GM21447 (cell line): ENCODE measurements at regions not wholly inside any gene's neighbourhood (a gene's known extent, or its start where the extent isn't known, plus 50 kb on each side); places are given as distances from the start of the nearest gene placed in this dataset.

Experiments used
- ATAC-seq: cut with Tn5 transposase; IDR thresholded peaks from one replicate; pipeline ENCODE4 v1.9.1; 2021; ENCODE audit not compliant: unreplicated experiment

DNA sequence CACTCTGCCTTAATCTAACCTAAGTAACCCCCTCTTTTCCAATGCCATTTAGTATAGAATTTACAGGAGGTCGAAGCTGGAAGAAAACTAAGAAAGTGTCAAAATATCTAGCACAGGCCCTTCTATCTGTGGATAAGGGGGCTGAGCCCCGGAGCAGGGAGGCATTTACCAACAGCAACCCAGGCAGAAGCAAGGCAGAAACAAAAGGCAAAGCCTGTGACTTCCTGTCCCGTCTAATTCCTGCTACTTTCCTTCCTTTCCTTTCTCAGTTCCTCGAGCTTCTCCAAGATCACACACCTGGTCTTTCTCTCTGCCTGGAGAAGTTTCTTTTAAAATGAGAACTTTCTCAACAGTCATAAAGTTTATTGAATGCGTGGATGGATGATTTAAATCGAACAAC, 146.0 kb downstream of the FOXA2 start:
- no peak for ATAC-seq

DNA sequence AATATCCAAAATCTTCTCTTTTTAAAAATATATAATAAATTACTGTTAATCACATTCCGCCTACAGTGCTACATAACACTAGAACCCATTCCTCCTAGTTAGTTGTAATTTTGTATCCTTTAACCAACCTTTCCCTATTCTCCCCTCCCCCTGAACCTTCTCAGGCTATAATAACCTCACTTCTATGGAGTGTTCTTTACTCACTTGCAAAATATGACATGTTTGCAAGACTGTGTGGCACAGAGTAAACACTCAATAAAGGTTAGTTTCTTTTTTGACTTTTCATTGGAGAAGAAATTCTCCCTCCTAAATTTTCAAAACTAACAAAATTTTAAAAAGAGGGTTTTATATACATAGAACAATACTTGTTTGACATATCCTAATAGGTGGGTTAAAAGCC, 147.0 kb downstream of the FOXA2 start:
- ATAC-seq, result no peak

DNA sequence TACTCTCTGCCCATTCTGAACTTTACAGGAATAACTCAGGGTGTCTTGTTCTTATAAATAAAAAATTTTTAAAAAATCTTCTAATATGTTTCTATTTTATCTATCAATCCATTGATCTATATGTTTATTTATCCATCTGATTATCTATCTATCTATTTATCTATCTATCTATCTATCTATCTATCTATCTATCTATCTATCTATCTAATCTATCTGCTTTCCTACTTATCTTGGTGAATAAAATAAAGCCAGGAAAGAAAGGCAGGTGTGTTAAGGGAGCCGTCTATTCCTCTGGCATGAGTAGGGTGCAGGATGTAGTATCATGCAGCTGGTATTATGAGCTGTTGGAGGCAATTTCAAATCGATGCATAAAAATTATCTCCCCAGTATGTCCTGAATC, 153.0 kb downstream of the FOXA2 start:
- no peak for ATAC-seq

DNA sequence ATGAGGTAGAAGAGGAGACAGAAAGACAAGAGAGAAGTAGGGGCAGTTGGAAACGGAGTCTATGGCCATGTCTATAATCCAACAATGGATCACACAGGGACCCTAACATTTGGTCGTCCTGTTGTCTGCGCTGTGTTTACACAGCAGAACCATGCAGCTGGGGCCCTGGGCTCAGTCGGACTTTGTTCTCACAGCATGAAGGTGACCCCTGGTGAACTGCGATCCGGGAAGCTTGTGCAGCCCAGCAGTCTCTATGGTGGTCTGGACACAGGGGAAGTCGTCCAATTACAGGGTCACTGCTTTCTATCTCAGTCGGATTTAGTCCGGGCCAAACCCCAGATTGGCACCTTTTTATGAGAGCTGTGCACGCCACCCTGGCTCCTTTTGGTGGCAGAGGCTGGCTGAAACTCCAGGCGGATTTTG, 153.6 kb downstream of the FOXA2 start:
- ATAC-seq, result no peak

DNA sequence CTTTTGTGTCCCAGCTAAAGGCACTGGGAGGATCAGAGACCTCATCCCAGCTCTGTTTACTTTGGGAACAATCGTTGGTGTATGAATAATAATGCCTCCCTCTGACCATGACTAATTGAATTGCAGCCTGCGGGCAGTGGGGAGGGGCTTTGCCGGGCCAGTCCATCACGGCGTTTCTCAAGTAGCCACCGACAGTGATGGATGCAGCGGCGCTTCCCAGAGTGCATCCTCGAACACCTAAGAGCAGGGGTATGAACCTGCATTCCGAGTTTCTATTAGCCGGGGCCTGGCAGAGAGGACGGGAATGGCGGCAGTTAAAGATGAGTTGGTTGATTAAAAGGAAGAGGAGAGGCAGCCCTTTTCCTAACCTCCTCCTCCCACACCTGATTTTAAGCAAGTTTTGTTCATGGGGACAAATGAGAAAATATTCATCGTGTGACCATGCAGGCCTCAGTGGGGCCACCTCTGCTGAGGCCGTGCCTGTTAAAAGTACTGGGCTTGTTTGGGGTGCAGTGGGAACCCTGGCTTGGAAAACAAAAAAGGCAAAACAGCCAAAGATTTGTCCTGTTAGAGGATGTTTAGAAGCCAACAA, 154.1 kb downstream of the FOXA2 start:
- no peak for ATAC-seq

DNA sequence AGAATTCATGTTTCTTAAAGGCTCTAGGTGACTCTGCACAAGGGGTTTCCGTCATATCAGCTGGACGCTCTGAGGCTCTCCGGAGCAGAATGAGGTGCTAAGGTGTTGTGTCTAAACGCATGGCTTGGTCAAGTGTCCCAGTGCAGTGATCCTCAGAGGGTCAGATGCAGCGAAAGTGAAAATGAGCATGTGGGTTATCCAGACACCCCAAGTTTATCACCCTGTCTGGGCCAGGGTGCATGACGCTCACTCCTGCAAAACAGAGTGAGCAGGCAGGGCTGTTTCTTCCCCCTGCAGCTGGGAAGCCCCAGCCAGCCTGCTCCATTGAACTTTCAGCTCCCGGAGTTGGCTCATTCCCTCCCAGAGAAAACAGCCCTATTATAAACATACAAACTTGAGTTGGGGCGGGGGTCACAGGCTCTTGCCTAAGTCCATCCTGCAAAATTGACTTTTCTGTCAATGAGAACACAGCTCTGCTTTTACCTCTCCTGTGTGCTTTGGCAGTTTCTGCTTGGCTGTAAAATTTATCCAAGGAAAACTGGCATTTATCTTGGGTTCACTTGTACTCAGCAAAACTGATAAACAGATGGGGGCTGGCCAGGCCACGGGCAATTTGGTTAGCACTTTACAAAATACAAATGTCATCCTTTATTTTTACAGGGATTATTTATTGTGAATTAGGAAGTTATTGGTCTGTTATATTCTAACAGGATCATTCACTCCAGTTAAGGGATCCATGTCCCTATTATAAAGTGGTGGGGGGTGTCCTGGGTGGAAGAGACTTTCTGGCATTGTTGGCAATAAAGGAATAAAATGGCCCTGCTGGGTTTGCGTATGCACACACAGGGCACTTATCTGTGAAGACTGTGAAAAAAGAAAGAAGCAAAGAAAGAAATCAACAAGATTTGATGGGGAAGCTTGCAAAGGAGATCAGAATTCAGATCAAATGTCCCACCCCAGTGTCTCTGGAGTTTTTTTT, 154.9 kb downstream of the FOXA2 start:
- no peak for ATAC-seq

DNA sequence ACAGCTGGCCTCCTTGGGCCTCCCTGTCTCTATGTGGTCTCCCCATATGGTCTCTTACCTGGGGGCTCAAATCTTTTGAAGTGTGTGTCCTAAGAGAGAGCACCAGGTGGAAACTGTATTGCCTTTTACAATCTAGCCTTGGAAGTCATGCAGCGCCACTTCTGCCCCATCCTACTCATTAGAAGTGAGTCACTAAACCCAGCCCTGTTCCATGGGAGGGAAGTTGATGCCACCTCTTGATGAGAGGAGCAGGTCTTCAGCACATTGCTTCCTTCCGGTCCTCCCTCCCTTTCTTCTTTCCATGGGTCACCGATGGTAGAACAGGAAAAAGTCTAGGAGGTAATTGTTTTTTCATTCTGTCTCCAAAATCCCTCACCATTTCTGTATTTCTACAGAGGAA, 156.3 kb downstream of the FOXA2 start:
- no peak for ATAC-seq

DNA sequence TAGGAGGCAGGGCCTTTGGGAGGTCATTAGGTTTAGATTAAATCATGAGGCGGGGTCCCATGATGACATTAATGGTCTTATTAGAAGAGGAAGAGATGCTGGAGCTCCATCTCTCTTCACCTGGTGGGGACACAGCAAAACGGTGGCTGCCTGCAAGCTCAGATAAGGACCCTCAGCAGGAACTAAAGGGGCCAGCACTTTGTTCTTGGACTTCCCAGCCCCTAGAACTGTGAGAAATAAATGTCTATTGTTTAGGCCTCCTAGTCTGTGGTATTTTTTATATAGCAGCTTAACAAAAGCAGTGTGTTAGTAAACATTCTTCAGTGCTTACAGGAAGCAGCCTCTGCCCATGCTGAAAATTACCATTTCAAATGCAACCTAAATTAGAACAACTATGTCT, 157.6 kb downstream of the FOXA2 start:
- ATAC-seq, result no peak

DNA sequence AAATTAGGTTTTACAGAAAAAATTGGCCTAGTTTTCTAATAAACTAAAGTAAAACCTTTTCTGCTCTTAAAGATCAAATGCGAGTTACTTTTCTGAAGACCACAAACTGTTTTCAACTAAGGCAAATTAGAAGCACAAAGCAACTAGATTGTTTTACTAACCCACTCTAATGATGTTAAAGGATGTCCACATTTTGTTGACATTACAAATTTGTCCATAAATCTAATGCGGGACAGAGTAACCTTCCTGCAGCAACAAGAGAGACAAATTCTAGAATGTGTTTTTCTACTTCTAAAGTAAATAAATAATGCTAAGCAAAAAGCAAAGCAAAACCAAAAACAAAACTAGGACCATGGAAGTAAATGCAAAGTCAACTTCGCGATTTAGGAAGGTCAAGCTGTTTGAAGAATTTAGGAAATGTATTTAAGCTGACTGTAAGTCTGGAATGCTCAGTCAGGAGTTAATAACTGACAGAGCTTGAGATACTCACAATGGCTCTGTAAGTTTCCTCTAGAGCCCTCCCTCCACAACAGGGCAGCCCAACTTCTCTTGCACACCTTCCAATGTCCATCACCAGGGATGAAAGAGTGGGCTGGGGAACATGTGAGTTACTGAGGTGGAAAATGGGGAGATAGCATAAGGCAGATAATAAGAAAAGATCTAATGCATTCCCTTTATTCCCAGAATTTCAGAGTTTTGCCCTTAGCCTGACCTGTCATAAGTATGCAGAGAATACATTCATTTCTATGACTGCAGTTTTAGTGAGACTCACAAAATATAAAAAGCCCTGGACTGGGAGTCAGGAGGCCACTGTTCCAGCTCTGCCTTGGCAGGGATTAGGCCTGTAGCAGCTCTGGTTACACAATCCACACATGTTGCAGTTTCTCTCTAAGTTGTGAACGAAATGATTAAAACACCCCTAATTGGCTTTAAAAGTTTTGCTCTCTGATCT, 158.8 kb downstream of the FOXA2 start:
- no peak for ATAC-seq

DNA sequence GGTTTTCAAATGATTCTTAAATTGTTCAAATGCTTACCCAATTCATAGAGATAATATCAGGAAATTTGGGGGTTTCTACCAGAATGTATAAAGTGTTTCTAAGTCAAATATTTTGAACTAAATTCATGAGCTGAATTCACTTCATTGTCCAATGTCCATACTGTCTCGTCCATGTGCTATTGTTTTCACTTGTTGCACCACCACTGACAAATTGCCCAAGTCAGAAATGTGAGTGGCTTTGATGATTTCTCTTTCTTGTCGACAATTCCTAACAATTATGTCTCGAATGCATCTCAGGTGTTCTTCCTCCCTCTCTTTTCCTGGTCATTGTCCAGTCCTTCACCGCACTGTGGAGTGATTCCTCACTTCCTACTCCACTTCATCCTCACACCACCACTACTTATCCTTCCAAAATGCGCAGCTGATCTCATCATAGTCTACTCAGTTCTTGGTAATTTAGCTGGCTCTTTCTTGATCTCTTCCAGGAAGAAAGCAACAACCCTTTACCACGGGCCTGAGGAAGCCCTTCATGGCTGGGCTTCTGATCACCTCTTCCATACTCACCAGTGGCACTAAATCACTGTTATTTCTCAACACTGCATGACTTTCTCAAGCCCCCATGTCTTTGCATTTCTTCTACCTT, 161.1 kb downstream of the FOXA2 start:
- ATAC-seq, result no peak

DNA sequence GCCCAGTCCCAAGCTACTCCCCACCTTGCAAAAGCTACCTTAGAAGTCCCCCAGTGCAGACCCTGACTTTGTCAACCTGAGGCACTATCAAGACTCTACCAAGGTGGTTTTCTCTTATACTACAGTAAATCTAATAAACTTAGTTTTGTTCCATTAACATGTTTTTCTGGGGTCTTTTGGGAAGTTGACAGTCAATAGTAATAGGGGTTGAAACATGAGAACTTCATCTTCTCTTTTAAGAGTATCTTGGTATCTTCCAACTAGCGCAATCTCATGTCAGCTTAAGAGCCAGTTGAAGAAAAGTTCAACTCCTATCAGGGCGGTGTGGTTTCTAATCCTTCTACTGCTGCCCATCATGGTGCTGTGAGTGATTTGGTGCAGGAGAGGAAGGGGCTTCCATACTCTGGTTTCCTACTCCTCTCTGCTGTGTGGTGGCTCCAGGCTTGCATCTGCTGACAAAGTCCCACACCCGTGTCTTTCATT, 164.2 kb downstream of the FOXA2 start:
- no peak for ATAC-seq

DNA sequence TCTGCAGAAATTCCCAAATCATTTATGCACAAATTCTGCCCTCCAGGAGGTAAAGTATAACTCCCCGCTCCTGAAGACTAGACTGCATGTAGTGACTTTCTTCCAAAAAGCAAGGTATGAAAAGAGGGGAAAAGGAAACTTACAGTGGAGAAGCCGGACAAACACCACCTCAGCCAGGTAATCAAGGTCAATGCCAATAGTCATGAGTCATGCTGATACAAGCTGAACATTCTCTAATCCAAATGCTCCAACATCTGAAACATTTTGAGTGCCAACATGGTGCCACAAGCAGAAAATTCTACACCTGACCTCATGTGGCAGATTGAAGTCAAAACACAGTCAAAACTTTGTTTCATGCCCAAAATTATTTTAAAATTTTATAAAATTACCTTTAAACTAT, 165.6 kb downstream of the FOXA2 start:
- ATAC-seq, result no peak

DNA sequence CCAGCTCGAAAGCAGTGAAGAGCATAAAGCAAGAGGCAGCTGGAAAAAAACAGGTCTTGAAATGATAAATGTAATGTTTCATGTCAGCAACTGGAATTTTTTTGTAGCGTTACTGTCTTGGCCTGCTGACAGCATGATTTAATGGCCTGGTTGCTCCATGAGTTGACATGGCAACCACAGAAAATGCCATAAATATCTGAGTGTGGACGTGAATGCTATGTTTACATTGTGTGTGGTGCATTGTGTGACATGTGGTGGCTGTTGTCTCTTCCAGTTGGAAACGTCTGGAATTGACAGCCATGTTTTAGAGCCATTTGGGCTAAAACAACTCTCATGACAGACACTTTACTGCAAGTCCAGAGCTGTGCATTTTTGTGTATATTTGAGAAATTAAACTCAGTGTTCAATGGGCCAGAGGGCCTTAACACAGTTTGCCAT, 170.0 kb downstream of the FOXA2 start:
- no peak for ATAC-seq

DNA sequence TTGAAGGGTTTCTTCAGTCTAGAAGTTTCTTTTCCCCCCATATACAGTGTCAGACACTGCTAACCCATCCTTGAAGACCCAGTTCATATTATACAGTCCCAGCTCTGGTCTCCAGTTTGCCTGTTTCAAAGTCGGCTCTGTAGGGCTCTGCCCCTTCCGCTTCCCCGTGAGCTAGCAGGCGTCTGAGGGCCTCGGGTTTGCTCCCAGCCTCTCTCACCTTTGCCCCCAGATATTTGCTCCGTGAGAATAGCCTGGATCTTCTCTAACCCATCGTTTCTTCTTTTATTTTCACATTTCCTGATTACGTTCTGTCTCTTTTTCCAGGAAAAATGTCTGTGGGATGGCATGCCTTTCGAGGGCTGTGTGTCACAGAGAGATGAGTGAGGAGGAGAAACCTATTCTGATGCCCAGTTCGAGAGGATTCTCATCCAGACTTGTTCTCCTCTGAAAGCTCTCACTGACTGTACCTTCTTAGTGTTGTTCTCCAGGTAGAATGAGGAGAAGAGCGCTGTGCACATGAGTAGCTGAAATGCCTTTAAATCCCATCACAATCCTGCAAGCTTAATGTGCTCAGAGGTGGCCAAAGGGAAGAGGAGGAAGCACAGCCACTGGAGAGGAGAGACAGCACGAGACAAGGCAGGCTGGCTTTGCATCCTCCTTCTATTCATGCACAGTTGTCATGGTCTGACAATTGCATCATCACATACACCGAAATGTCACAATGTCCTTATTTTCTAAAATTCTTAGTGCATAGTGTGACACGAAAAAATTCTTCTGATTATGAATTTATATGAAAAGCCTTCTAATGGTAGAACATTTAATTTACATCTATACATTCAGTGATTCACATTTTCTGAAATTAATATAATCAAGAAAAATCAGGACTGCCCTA, 171.1 kb downstream of the FOXA2 start:
- ATAC-seq, result no peak

DNA sequence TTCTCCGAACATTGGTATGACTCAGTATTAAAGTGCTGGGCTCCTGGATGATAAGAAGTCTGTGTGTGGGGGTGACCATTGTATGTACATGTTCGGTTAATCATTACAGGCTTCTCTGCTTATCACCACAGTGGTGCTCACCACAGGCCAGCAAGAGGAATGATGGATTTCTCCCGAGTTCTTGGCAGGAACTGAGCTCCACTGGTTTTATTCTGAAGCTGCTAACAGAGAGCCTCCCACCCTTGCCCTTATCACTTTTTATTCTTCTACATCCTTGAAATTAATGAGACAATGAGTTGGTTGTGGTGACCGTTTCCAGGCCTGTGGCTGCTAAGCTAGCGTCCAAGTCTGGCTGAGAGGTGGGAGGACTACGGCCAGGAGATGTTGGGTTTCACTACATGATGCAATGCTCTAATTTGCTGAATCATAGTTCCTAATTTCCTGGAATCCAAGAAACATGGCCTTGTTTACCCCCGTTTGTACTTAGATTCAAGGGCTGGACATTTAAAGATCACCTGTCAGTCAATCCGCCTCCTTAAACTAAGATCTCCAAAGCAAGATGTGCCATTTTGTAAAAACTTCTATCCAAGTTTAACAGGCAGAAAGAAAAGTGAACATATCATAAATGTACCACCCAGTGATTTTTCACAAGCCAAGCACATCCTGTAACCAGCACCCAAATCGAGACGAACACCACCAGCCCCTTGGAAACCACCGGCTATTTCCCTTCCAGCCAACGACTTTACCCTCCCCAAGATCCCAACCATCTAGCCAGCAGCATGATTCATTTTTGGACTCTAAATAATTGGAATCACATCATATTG, 172.5 kb downstream of the FOXA2 start:
- ATAC-seq, result no peak

DNA sequence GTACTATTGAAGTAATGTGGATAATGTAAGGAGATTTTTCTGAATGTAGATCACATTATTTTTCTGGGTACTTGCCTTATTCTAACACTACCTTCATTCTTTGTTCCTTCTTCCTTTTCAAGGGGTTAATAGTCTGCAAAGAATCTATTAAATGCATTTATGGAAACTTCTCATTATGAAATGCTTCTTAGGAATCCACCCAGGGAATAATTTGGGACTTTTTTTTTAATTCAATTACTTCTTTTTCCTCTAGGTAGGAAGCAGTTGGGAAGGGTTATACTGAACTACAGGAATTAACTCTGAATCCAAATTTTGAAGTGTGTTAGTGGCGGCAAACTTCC, 173.1 kb downstream of the FOXA2 start:
- ATAC-seq, result no peak

DNA sequence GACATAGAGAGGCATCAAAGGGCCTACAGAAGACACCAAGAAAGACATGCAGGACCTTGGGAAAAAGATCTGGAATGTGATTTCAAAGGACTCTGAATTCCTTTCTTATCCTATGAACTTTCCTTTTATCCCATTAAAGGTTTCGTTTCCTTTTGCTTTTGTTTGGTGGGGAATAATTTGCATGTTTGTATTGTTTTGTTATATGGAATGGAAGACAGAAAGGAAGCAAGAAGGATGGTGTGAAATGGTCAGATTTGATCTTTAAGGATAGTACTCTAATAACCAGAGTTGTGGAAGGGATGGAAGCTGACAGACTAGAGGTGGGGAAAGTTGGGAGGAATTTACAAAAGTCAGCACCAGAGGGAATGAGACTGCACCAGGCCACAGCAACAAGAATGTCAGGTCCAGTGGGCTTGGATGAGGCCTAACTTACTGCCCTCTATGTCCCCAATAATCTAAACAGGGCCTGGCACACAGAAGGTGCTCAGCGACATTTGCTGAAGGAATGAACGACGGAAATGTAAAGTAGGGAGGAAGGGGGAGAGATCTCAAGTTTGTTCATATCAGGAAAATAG, 173.7 kb downstream of the FOXA2 start:
- no peak for ATAC-seq

DNA sequence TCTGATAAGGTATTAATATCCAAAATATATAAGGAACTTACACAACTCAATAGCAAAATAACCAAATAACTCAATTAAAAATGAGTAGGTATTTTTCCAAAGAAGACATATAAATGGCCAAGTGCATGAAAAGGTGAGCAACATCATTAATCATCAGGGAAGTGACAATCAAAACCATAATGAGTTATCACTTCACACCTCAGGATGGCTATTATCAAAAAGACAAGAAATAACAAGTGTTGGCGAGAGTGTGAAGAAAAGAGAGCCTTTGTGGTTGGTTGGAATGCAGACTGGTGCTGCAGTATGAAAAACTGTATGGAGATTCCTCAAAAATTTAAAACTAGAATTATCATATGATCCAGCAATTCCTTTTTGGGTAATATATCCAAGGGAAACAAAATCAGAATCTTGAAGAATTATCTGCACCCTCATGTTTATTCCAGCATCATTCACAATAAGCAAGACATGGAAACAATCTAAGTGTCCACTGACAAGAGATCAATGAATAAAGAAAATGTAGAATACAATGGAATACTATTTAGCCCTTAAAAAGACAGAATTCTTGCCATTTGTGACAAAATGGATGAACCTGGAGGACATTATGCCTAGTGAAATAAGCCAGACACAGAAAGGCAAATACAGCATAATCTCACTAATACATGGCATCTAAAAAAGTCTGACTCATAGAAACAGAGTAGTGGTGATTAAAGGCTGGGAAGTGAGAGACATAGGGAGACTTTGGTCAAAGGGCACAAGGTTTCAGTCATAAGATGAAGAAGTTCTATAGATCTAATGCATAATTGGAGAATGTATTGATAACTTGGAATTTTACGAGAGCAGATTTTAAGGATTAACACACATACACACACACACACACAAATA, 175.6 kb downstream of the FOXA2 start:
- ATAC-seq, result no peak
